ENCODE measurements at regions not wholly inside any gene's neighbourhood (a gene's known extent, or its start where the extent isn't known, plus 50 kb on each side); places are given as distances from the start of the nearest gene placed in this dataset.
"Not testable (repeated sequence)": the region's sequence is repeated elsewhere in the genome, so short reads cannot be mapped to it uniquely, and the experiment has no call there.

GRCh38 chr3:88280326-88280725, 130.6 kb downstream of the C3orf38 start:
- DNase-seq (ENCODE audit: insufficient read length, low spot score) (no peak), FAIRE-seq (no peak)
- no peak for TF ChIP-seq CTCF (IDR thresholded peaks at IDR 0.05; ENCODE audit: insufficient read depth, missing control alignments)

- FAIRE-seq (no peak), DNase-seq (ENCODE audit: insufficient read length, low spot score) (no peak)
- TF ChIP-seq CTCF (IDR thresholded peaks at IDR 0.05; ENCODE audit: insufficient read depth, missing control alignments): no peak
These were observed 132.9 kb downstream of the C3orf38 start for GRCh38 chr3:88282528-88283241.

GRCh38 chr3:88283242-88283592, 133.5 kb downstream of the C3orf38 start:
- TF ChIP-seq CTCF (IDR thresholded peaks at IDR 0.05; ENCODE audit: insufficient read depth, missing control alignments): no peak
- FAIRE-seq (no peak), DNase-seq (ENCODE audit: insufficient read length, low spot score) (no peak)

GRCh38 chr3:88291486-88291885, 141.7 kb downstream of the C3orf38 start:
- no peak for TF ChIP-seq CTCF (IDR thresholded peaks at IDR 0.05; ENCODE audit: insufficient read depth, missing control alignments)
- FAIRE-seq (no peak), DNase-seq (ENCODE audit: insufficient read length, low spot score) (no peak)

- DNase-seq (ENCODE audit: insufficient read length, low spot score) (no peak), FAIRE-seq (no peak)
- TF ChIP-seq CTCF (IDR thresholded peaks at IDR 0.05; ENCODE audit: insufficient read depth, missing control alignments): no peak
These were observed 148.4 kb downstream of the C3orf38 start for GRCh38 chr3:88298189-88298588.

- FAIRE-seq (no peak), DNase-seq (ENCODE audit: insufficient read length, low spot score) (no peak)
- no peak for TF ChIP-seq CTCF (IDR thresholded peaks at IDR 0.05; ENCODE audit: insufficient read depth, missing control alignments)
These were observed 151.7 kb downstream of the C3orf38 start for GRCh38 chr3:88301273-88301995.

GRCh38 chr3:88301996-88302393, 152.2 kb downstream of the C3orf38 start:
- FAIRE-seq: no peak
- no peak for TF ChIP-seq CTCF (IDR thresholded peaks at IDR 0.05; ENCODE audit: insufficient read depth, missing control alignments)

GRCh38 chr3:88303331-88303904, 153.7 kb downstream of the C3orf38 start:
- not testable (repeated sequence) for FAIRE-seq; DNase-seq (ENCODE audit: insufficient read length, low spot score)

More at GRCh38 chr3:88301996-88302393, 152.2 kb downstream of the C3orf38 start:
- no peak for DNase-seq (ENCODE audit: insufficient read length, low spot score)

Measured in D721Med (cell line).